ENCODE measurements at regions not wholly inside any gene's neighbourhood (a gene's known extent, or its start where the extent isn't known, plus 50 kb on each side); places are given as distances from the start of the nearest gene placed in this dataset.

DNA sequence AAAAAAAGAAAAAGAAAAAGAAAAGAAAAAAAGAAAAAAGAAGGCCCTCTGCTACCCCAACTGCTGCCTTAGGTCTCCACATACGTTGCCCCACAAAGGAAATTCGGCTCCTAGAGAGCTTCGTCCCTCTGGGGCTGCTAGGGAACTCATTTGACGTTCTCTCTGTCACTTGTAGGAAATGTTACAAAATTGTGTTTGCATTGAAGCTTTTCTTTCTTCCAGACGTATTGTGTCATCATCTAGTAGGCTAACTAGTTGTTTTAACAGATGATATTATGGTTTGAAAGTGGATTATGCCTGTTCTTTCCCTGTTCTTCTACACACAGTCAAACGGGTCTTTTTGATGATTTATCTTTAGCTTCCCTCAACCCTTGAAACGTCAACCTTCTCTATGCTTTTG, 125.3 kb downstream of the BDH1 start:
- Mint-ChIP-seq H3K4me1 (ENCODE audit: low read depth, unreplicated experiment) (peaks cover 33% of the 10 kb centered on the region), H3K4me3 (ENCODE audit: unreplicated experiment) (no peak overlapping the region), H3K9me3 (ENCODE audit: unreplicated experiment) (peaks cover 11% of the 10 kb centered on the region), H3K36me3 (ENCODE audit: insufficient read depth, unreplicated experiment) (peaks cover 4% of the 10 kb centered on the region), H3K27me3 (ENCODE audit: insufficient read depth, unreplicated experiment) (no peaks in the 10 kb centered on the region), H3K27ac (ENCODE audit: unreplicated experiment) (no peak overlapping the region)
- intact Hi-C loops (cut with micrococcal nuclease; ENCODE audit: unreplicated experiment): no loop called here
- no peak overlapping the region for H3K4me3 ChIP-seq (ENCODE audit: low read depth, low read length)
- no TSS peak for BruUV-seq (replicated peaks)
- H3K9me3 ChIP-seq: no peaks in the 10 kb centered on the region
- no peak for DNase-seq
- no peaks in the 10 kb centered on the region for H3K36me3 ChIP-seq (ENCODE audit: control insufficient read depth, insufficient read depth, low read length)
- TF ChIP-seq, protein P1, sequence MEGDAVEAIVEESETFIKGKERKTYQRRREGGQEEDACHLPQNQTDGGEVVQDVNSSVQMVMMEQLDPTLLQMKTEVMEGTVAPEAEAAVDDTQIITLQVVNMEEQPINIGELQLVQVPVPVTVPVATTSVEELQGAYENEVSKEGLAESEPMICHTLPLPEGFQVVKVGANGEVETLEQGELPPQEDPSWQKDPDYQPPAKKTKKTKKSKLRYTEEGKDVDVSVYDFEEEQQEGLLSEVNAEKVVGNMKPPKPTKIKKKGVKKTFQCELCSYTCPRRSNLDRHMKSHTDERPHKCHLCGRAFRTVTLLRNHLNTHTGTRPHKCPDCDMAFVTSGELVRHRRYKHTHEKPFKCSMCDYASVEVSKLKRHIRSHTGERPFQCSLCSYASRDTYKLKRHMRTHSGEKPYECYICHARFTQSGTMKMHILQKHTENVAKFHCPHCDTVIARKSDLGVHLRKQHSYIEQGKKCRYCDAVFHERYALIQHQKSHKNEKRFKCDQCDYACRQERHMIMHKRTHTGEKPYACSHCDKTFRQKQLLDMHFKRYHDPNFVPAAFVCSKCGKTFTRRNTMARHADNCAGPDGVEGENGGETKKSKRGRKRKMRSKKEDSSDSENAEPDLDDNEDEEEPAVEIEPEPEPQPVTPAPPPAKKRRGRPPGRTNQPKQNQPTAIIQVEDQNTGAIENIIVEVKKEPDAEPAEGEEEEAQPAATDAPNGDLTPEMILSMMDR (IDR thresholded peaks at IDR 0.05; ENCODE audit: insufficient read depth in 1 of 2, low read depth in 1 of 2, low read length in 1 of 2, severe bottlenecking in 1 of 2, unreplicated experiment in 1 of 2): no peak
- ChIA-PET POLR2A (no interaction called here), CTCF (no interaction called here)
- no peaks in the 10 kb centered on the region for H3K27me3 ChIP-seq (replicated peaks; ENCODE audit: control insufficient read depth, insufficient read depth, low read length)
- peaks cover 21% of the 10 kb centered on the region for H3K4me1 ChIP-seq

DNA sequence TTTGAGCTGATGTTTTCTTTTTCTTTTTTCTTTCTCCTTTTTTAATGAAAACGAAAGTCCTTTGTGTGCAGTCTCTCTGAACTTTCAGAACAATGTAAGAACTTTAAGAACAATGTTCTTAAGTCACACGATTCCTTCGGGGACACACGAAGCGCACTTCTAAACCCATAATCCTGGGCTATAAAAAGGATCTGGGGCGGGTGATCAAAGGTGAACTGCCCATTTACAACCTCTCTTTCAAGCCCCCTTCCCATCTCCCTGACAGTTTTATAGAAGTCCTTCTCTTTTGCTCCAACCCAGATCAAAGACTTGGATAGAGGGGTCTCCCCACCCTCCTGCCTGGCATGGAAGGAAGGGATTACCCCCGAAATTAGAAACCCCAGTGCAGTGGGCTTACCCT, 126.8 kb downstream of the BDH1 start:
- BruUV-seq (replicated peaks): no TSS peak
- H3K27ac Mint-ChIP-seq (ENCODE audit: unreplicated experiment): peak overlapping the region; percentile 54
- DNase-seq: peak in 1 of 2 experiments; percentile 26
- H3K27me3 Mint-ChIP-seq (ENCODE audit: insufficient read depth, unreplicated experiment): no peaks in the 10 kb centered on the region
- peaks cover 21% of the 10 kb centered on the region for H3K4me1 ChIP-seq
- no peaks in the 10 kb centered on the region for H3K36me3 ChIP-seq (ENCODE audit: control insufficient read depth, insufficient read depth, low read length)
- H3K4me3 ChIP-seq (ENCODE audit: low read depth, low read length): no peak overlapping the region
- H3K9me3 ChIP-seq: no peaks in the 10 kb centered on the region
- intact Hi-C loops (cut with micrococcal nuclease; ENCODE audit: unreplicated experiment): no loop called here
- TF ChIP-seq, protein P1 (IDR thresholded peaks at IDR 0.05; ENCODE audit: insufficient read depth in 1 of 2, low read depth in 1 of 2, low read length in 1 of 2, severe bottlenecking in 1 of 2, unreplicated experiment in 1 of 2): no peak
- ChIA-PET POLR2A (no interaction called here), CTCF (no interaction called here)
- peaks cover 40% of the 10 kb centered on the region for H3K4me1 Mint-ChIP-seq (ENCODE audit: low read depth, unreplicated experiment)
- H3K9me3 Mint-ChIP-seq (ENCODE audit: unreplicated experiment): peaks cover 5% of the 10 kb centered on the region
- H3K27me3 ChIP-seq (replicated peaks; ENCODE audit: control insufficient read depth, insufficient read depth, low read length): no peaks in the 10 kb centered on the region
- peaks cover 4% of the 10 kb centered on the region for H3K36me3 Mint-ChIP-seq (ENCODE audit: insufficient read depth, unreplicated experiment)
- H3K4me3 Mint-ChIP-seq (ENCODE audit: unreplicated experiment): peak overlapping the region; percentile 66

DNA sequence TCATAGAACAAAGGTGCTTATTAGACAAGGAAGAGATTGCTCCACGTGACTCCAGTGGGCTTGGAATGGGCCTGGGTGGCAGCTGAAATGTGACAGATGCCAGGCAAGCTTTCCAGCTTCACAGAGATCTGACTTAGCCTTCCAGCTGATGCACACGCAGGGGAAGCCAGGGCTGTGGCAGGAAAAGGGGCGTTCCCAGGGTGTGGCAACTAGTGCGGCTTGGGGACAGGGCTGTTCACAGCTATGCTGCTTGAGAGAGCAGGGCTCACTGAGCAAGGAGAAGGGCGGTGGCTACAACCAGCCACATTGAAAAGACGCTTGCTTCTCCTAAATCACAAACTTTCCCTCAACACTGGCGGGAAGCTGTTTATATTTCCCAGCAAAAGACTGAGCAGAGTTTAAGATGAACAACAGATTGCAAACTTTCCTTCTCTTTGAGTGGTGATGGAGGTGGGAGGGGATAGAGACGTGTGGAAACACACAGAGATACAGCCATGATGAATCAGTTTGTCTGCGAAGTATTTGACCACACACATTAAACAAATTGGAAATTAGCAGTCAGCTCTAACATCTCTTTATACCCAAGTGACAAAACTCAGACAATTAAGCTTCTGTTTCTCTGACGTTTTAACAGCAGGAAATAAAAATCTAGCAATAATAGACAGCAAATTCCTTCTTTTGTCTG, 127.5 kb downstream of the BDH1 start:
- H3K27me3 Mint-ChIP-seq (ENCODE audit: insufficient read depth, unreplicated experiment): no peaks in the 10 kb centered on the region
- H3K36me3 ChIP-seq (ENCODE audit: control insufficient read depth, insufficient read depth, low read length): no peaks in the 10 kb centered on the region
- no peaks in the 10 kb centered on the region for H3K9me3 Mint-ChIP-seq (ENCODE audit: unreplicated experiment)
- H3K36me3 Mint-ChIP-seq (ENCODE audit: insufficient read depth, unreplicated experiment): peaks cover 4% of the 10 kb centered on the region
- intact Hi-C loops (cut with micrococcal nuclease; ENCODE audit: unreplicated experiment): no loop called here
- peak overlapping the region; percentile 66 for H3K4me3 Mint-ChIP-seq (ENCODE audit: unreplicated experiment)
- H3K27me3 ChIP-seq (replicated peaks; ENCODE audit: control insufficient read depth, insufficient read depth, low read length): no peaks in the 10 kb centered on the region
- H3K4me3 ChIP-seq (ENCODE audit: low read depth, low read length): no peak overlapping the region
- peak overlapping the region; percentile 54 for H3K27ac Mint-ChIP-seq (ENCODE audit: unreplicated experiment)
- POLR2A ChIA-PET: no interaction called here
- DNase-seq: peak; percentile 51 to 57
- H3K4me1 ChIP-seq: peaks cover 21% of the 10 kb centered on the region
- CTCF ChIA-PET: no interaction called here
- BruUV-seq (replicated peaks): no TSS peak
- H3K4me1 Mint-ChIP-seq (ENCODE audit: low read depth, unreplicated experiment): peaks cover 40% of the 10 kb centered on the region
- no peaks in the 10 kb centered on the region for H3K9me3 ChIP-seq
- TF ChIP-seq, protein P1 (IDR thresholded peaks at IDR 0.05; ENCODE audit: insufficient read depth in 1 of 2, low read depth in 1 of 2, low read length in 1 of 2, severe bottlenecking in 1 of 2, unreplicated experiment in 1 of 2): no peak

Data from Caco-2 (cell line).